GM21825 (cell line): ENCODE measurements at regions not wholly inside any gene's neighbourhood (a gene's known extent, or its start where the extent isn't known, plus 50 kb on each side); places are given as distances from the start of the nearest gene placed in this dataset.

Experiments
- ATAC-seq: cut with Tn5 transposase; IDR thresholded peaks from one replicate; pipeline ENCODE4 v1.9.1; 2021; ENCODE audit warnings: mild to moderate bottlenecking, moderate library complexity; ENCODE audit not compliant: unreplicated experiment

GRCh38 chr5:165126598-165126997, 1621.2 kb downstream of the MAT2B start:
- no peak for ATAC-seq

GRCh38 chr5:165127941-165128340, 1622.5 kb downstream of the MAT2B start:
- no peak for ATAC-seq

GRCh38 chr5:165130656-165131055, 1625.2 kb downstream of the MAT2B start:
- ATAC-seq: no peak

GRCh38 chr5:165134155-165134554, 1628.7 kb downstream of the MAT2B start:
- ATAC-seq: no peak

- no peak for ATAC-seq
These were observed 1630.1 kb downstream of the MAT2B start for GRCh38 chr5:165135565-165135964.

GRCh38 chr5:165137701-165138100, 1632.3 kb downstream of the MAT2B start:
- no peak for ATAC-seq

- ATAC-seq: no peak
These were observed 1632.8 kb downstream of the MAT2B start for GRCh38 chr5:165138236-165138635.

- ATAC-seq: no peak
These were observed 1633.8 kb downstream of the MAT2B start for GRCh38 chr5:165139262-165139661.

GRCh38 chr5:165139721-165140120, 1634.3 kb downstream of the MAT2B start:
- no peak for ATAC-seq

GRCh38 chr5:165143741-165144140, 1638.3 kb downstream of the MAT2B start:
- no peak for ATAC-seq

GRCh38 chr5:165149431-165149830, 1644.0 kb downstream of the MAT2B start:
- ATAC-seq: no peak

- ATAC-seq: no peak
These were observed 1646.6 kb downstream of the MAT2B start for GRCh38 chr5:165152058-165152457.

- no peak for ATAC-seq
These were observed 1651.8 kb downstream of the MAT2B start for GRCh38 chr5:165157219-165157618.

GRCh38 chr5:165161204-165161603, 1655.8 kb downstream of the MAT2B start:
- ATAC-seq: no peak

- ATAC-seq: no peak
These were observed 1658.4 kb downstream of the MAT2B start for GRCh38 chr5:165163861-165164260.

GRCh38 chr5:165173651-165174050, 1668.2 kb downstream of the MAT2B start:
- no peak for ATAC-seq

- ATAC-seq: no peak
These were observed 1669.6 kb downstream of the MAT2B start for GRCh38 chr5:165175041-165175440.

GRCh38 chr5:165184183-165184582, 1678.8 kb downstream of the MAT2B start:
- ATAC-seq: no peak

- ATAC-seq: no peak
These were observed 1680.3 kb downstream of the MAT2B start for GRCh38 chr5:165185716-165186115.

GRCh38 chr5:165187815-165188214, 1682.4 kb downstream of the MAT2B start:
- no peak for ATAC-seq

- no peak for ATAC-seq
These were observed 1683.2 kb downstream of the MAT2B start for GRCh38 chr5:165188556-165189175.

GRCh38 chr5:165196961-165197360, 1691.5 kb downstream of the MAT2B start:
- no peak for ATAC-seq

GRCh38 chr5:165201369-165201768, 1696.0 kb downstream of the MAT2B start:
- no peak for ATAC-seq
